Heart right ventricle (tissue), 16 donors: ENCODE measurements at regions not wholly inside any gene's neighbourhood (a gene's known extent, or its start where the extent isn't known, plus 50 kb on each side); places are given as distances from the start of the nearest gene placed in this dataset.

Source experiments
- ATAC-seq, 8 donors: fragments of 200-7000 bp; cut with Tn5 transposase; one replicate each; pipeline ENCODE4 v1.9.1; 2020; ENCODE audit warnings: mild to moderate bottlenecking in 8 of 8, moderate library complexity in 8 of 8, moderate number of reproducible peaks in 1 of 8
- DNase-seq, 2 donors: peaks; one replicate each; pipeline ENCODE4 v3.0.0-alpha.2; 2020
- H3K27ac ChIP-seq, 10 donors: fragments of 200-600 bp; sonication (generic) in 2 of 10; one replicate each; pipeline versions ENCODE4 v1.5.0 to v1.8.0; 2020 to 2022; ENCODE audit warnings: mild to moderate bottlenecking in 3 of 10
- H3K27me3 ChIP-seq, 7 donors: fragments of 200-600 bp; one replicate each; pipeline ENCODE4 v1.8.0; 2021 to 2022; ENCODE audit warnings: mild to moderate bottlenecking in 2 of 7
- H3K36me3 ChIP-seq, 9 donors: fragments of 200-600 bp; sonication (generic) in 1 of 9; one replicate each; pipeline versions ENCODE4 v1.5.0 to v1.8.0; 2020 to 2022; ENCODE audit warnings: mild to moderate bottlenecking in 2 of 9
- H3K4me1 ChIP-seq, 9 donors: fragments of 200-600 bp; sonication (generic) in 1 of 9; one replicate each; pipeline versions ENCODE4 v1.5.0 to v1.8.0; 2020 to 2022; ENCODE audit warnings: mild to moderate bottlenecking in 4 of 9
- H3K4me3 ChIP-seq, 10 donors: fragments of 200-600 bp; sonication (generic) in 2 of 10; one replicate each; pipeline versions ENCODE4 v1.5.0 to v1.8.0; 2020 to 2022; ENCODE audit warnings: mild to moderate bottlenecking in 7 of 10, moderate library complexity in 2 of 10
- H3K9me3 ChIP-seq, 11 donors: fragments of 200-600 bp in 10 of 11; sonication (generic) in 2 of 11; one replicate each; pipeline versions ENCODE4 v1.5.0 to v1.8.0; 2013 to 2022; ENCODE audit warnings: mild to moderate bottlenecking in 2 of 11, control low read depth in 1 of 11, moderate library complexity in 1 of 11
- CTCF ChIP-seq, 9 donors: fragments of 200-600 bp; sonication (generic) in 2 of 9; IDR thresholded peaks; one replicate each; pipeline versions ENCODE4 v1.5.0 to v1.8.0; 2021 to 2022; ENCODE audit warnings: antibody characterized with exemption in 9 of 9, mild to moderate bottlenecking in 5 of 9, moderate library complexity in 1 of 9
- WGBS, 2 donors: extraction: QIAGEN DNeasy Blood & Tissue Kit; methylation state at CpG; one replicate each; pipeline ENCODE4 v1.1.7; 2013; ENCODE audit warnings: inconsistent platforms in 1 of 2; 5-methylcytosine and 5-hydroxymethylcytosine counted together
- intact Hi-C, 10 donors: fragments of 100-400 bp; cut with DNase I; formaldehyde crosslinking; loops; one replicate each; pipeline versions ENCODE4 v1.11.1 to v1.14.2; 2022
- donor health status: Arrhythmogenic right ventricular cardiomyopathy.
- donor health status: ischemic (EF 13 %, LVEDD 7.1; RV severe dilation, severe dysfunction).
- donor health status: healthy with polysubstance abuse.
- donor health status: DM: no; HTN: yes; CAD: no.
- donor health status: DM: no; HTN: no; CAD: no.
- donor health status: ischemic (EF 25% LVEDD 6.9; RV normal size, moderate dysfunction).
- donor health status: ischemic (EF 25% LVEDD 5.7; RV mildly dilated, moderate dysfunction).
- donor health status: healthy.
- donor health status: DM: yes; HTN: yes; CAD: no.
- donor health status: Ischemic cardiomyopathy.
- donor health status: ischemic (EF 35%, LVEDD 5.7; RV mildly dilated, moderate dysfunction).
- donor health status: nonischemic (EF 11% LVEDD 7.7; RV severe dilation, severe dysfunction).
- donor health status: DM: yes; HTN: yes; CAD: no.
- donor health status: PGD.
- donor health status: ischemic (EF 29% LVEDD 5.4; RV normal size, mild dysfunction).
- donor health status: nonischemic (EF 23%, LVEDD 6.1; RV moderate dilation, normal function).

- no peak overlapping the region for H3K4me3 ChIP-seq
- TF ChIP-seq CTCF (IDR thresholded peaks at IDR 0.05): no peak
- intact Hi-C loops: no loop called here
- H3K36me3 ChIP-seq: no peaks in the 10 kb centered on the region
- no peaks in the 10 kb centered on the region for H3K27me3 ChIP-seq
- ATAC-seq: no peak
- H3K9me3 ChIP-seq: no peaks in the 10 kb centered on the region
- no peak for DNase-seq
- H3K27ac ChIP-seq: no peak overlapping the region
- peaks cover 0 to 4% (median 0%) of the 10 kb centered on the region in 9 donors for H3K4me1 ChIP-seq
Observed at GRCh38 chr1:239792157-239792556, 299.5 kb upstream of the FMN2 start.

- H3K27ac ChIP-seq: no peak overlapping the region
- H3K4me3 ChIP-seq: no peak overlapping the region
- H3K36me3 ChIP-seq: no peaks in the 10 kb centered on the region
- intact Hi-C loops: no loop called here
- no peak for TF ChIP-seq CTCF (IDR thresholded peaks at IDR 0.05)
- DNase-seq (no peak), ATAC-seq (no peak)
- H3K4me1 ChIP-seq: peaks cover 0 to 4% (median 0%) of the 10 kb centered on the region in 9 donors
- no peaks in the 10 kb centered on the region for H3K9me3 ChIP-seq
- no peaks in the 10 kb centered on the region for H3K27me3 ChIP-seq
- WGBS, 2 donors: 47 to 48% methylated on average over 3 of the region's 3 CpGs
Observed at GRCh38 chr1:239795304-239795703, 296.4 kb upstream of the FMN2 start.

GRCh38 chr1:239799617-239800016, 292.1 kb upstream of the FMN2 start:
- Histone ChIP-seq H3K4me3 (no peak overlapping the region), H3K4me1 (peaks cover 0 to 4% (median 0%) of the 10 kb centered on the region in 9 donors), H3K27ac (no peak overlapping the region), H3K27me3 (peaks cover 0 to 8% (median 0%) of the 10 kb centered on the region in 7 donors), H3K36me3 (no peaks in the 10 kb centered on the region), H3K9me3 (no peaks in the 10 kb centered on the region)
- ATAC-seq (no peak), DNase-seq (no peak)
- no peak for TF ChIP-seq CTCF (IDR thresholded peaks at IDR 0.05)
- intact Hi-C loops: no loop called here
- 90 to 93% methylated on average over 3 of the region's 3 CpGs for WGBS, 2 donors

- WGBS, 2 donors: 89 to 90% methylated on average over 3 of the region's 3 CpGs
- no peak for ATAC-seq
- no peak for TF ChIP-seq CTCF (IDR thresholded peaks at IDR 0.05)
- no peak overlapping the region for H3K4me3 ChIP-seq
- intact Hi-C loops: no loop called here
- no peak overlapping the region for H3K27ac ChIP-seq
- H3K27me3 ChIP-seq: peaks cover 0 to 8% (median 0%) of the 10 kb centered on the region in 7 donors
- no peaks in the 10 kb centered on the region for H3K4me1 ChIP-seq
- DNase-seq: no peak
- H3K36me3 ChIP-seq: no peaks in the 10 kb centered on the region
- H3K9me3 ChIP-seq: no peaks in the 10 kb centered on the region
Observed at GRCh38 chr1:239800861-239801260, 290.8 kb upstream of the FMN2 start.

- Histone ChIP-seq H3K9me3 (no peaks in the 10 kb centered on the region), H3K4me1 (peaks cover 0 to 2% (median 0%) of the 10 kb centered on the region in 9 donors), H3K27ac (no peak overlapping the region), H3K27me3 (peaks cover 0 to 8% (median 0%) of the 10 kb centered on the region in 7 donors), H3K4me3 (no peak overlapping the region), H3K36me3 (no peaks in the 10 kb centered on the region)
- WGBS, 2 donors: 81% methylated on average over 3 of the region's 3 CpGs
- no peak for DNase-seq
- TF ChIP-seq CTCF (IDR thresholded peaks at IDR 0.05): no peak
- no peak for ATAC-seq
- intact Hi-C loops: no loop called here
Observed at GRCh38 chr1:239802275-239802674, 289.4 kb upstream of the FMN2 start.
